ENCODE measurements at regions not wholly inside any gene's neighbourhood (a gene's known extent, or its start where the extent isn't known, plus 50 kb on each side); places are given as distances from the start of the nearest gene placed in this dataset.

- Histone ChIP-seq H3K4me3 (no peak overlapping the region), H3K27me3 (ENCODE audit: control insufficient read depth in 3 of 3, insufficient read depth in 3 of 3, low read length in 2 of 3) (no peaks in the 10 kb centered on the region), H3K27ac (ENCODE audit: low read depth in 1 of 2, low read length in 1 of 2) (no peak overlapping the region), H3K4me1 (ENCODE audit: control insufficient read depth in 5 of 5, insufficient read depth in 5 of 5, low read length in 5 of 5) (no peaks in the 10 kb centered on the region), H3K9me3 (ENCODE audit: control insufficient read depth in 4 of 4, insufficient read depth in 3 of 4, low read length in 3 of 4) (no peaks in the 10 kb centered on the region), H3K9ac (ENCODE audit: insufficient read depth in 1 of 2, low read length in 2 of 2) (no peak overlapping the region), H3K36me3 (ENCODE audit: control insufficient read depth in 4 of 4, insufficient read depth in 4 of 4, low read length in 4 of 4) (no peaks in the 10 kb centered on the region)
- DNase-seq (no peak), ATAC-seq (ENCODE audit: insufficient read depth, low FRiP score) (no peak)
- no peak for TF ChIP-seq CTCF (IDR thresholded peaks at IDR 0.05; ENCODE audit: control extremely low read depth, extremely low read depth)
- 66 to 74% methylated on average over 1 of the region's 1 CpG for WGBS, 2 donors
Observed at GRCh38 chr2:139850254-139850890, 1070.2 kb upstream of the NXPH2 start.

- Histone ChIP-seq H3K4me3 (no peak overlapping the region), H3K36me3 (ENCODE audit: control insufficient read depth in 4 of 4, insufficient read depth in 4 of 4, low read length in 4 of 4) (no peaks in the 10 kb centered on the region), H3K27ac (ENCODE audit: low read depth in 1 of 2, low read length in 1 of 2) (no peak overlapping the region), H3K27me3 (ENCODE audit: control insufficient read depth in 3 of 3, insufficient read depth in 3 of 3, low read length in 2 of 3) (no peaks in the 10 kb centered on the region), H3K9me3 (ENCODE audit: control insufficient read depth in 4 of 4, insufficient read depth in 3 of 4, low read length in 3 of 4) (peaks cover 0 to 7% (median 1%) of the 10 kb centered on the region in 4 donors), H3K4me1 (ENCODE audit: control insufficient read depth in 5 of 5, insufficient read depth in 5 of 5, low read length in 5 of 5) (no peaks in the 10 kb centered on the region), H3K9ac (ENCODE audit: insufficient read depth in 1 of 2, low read length in 2 of 2) (no peak overlapping the region)
- no peak for DNase-seq
- 71 to 85% methylated on average over 4 of the region's 4 CpGs for WGBS, 2 donors
- TF ChIP-seq CTCF (IDR thresholded peaks at IDR 0.05; ENCODE audit: control extremely low read depth, extremely low read depth), result no peak
- ATAC-seq (ENCODE audit: insufficient read depth, low FRiP score), result no peak
Observed at GRCh38 chr2:139836769-139837168, 1056.6 kb upstream of the NXPH2 start.

GRCh38 chr2:139835101-139835500, 1054.9 kb upstream of the NXPH2 start:
- Histone ChIP-seq H3K9me3 (ENCODE audit: control insufficient read depth in 4 of 4, insufficient read depth in 3 of 4, low read length in 3 of 4) (no peaks in the 10 kb centered on the region), H3K27ac (ENCODE audit: low read depth in 1 of 2, low read length in 1 of 2) (no peak overlapping the region), H3K36me3 (ENCODE audit: control insufficient read depth in 4 of 4, insufficient read depth in 4 of 4, low read length in 4 of 4) (no peaks in the 10 kb centered on the region), H3K4me3 (no peak overlapping the region), H3K4me1 (ENCODE audit: control insufficient read depth in 5 of 5, insufficient read depth in 5 of 5, low read length in 5 of 5) (no peaks in the 10 kb centered on the region), H3K9ac (ENCODE audit: insufficient read depth in 1 of 2, low read length in 2 of 2) (no peak overlapping the region), H3K27me3 (ENCODE audit: control insufficient read depth in 3 of 3, insufficient read depth in 3 of 3, low read length in 2 of 3) (no peaks in the 10 kb centered on the region)
- DNase-seq (no peak), ATAC-seq (ENCODE audit: insufficient read depth, low FRiP score) (no peak)
- 52 to 63% methylated on average over 2 of the region's 2 CpGs for WGBS, 2 donors
- no peak for TF ChIP-seq CTCF (IDR thresholded peaks at IDR 0.05; ENCODE audit: control extremely low read depth, extremely low read depth)

- Histone ChIP-seq H3K9ac (ENCODE audit: insufficient read depth in 1 of 2, low read length in 2 of 2) (no peak overlapping the region), H3K36me3 (ENCODE audit: control insufficient read depth in 4 of 4, insufficient read depth in 4 of 4, low read length in 4 of 4) (no peaks in the 10 kb centered on the region), H3K27me3 (ENCODE audit: control insufficient read depth in 3 of 3, insufficient read depth in 3 of 3, low read length in 2 of 3) (no peaks in the 10 kb centered on the region), H3K4me1 (ENCODE audit: control insufficient read depth in 5 of 5, insufficient read depth in 5 of 5, low read length in 5 of 5) (no peaks in the 10 kb centered on the region), H3K9me3 (ENCODE audit: control insufficient read depth in 4 of 4, insufficient read depth in 3 of 4, low read length in 3 of 4) (peaks cover 0 to 2% (median 0%) of the 10 kb centered on the region in 4 donors), H3K4me3 (no peak overlapping the region), H3K27ac (ENCODE audit: low read depth in 1 of 2, low read length in 1 of 2) (no peak overlapping the region)
- DNase-seq (no peak), ATAC-seq (ENCODE audit: insufficient read depth, low FRiP score) (no peak)
- 51 to 61% methylated on average over 3 of the region's 3 CpGs for WGBS, 2 donors
- no peak for TF ChIP-seq CTCF (IDR thresholded peaks at IDR 0.05; ENCODE audit: control extremely low read depth, extremely low read depth)
Observed at GRCh38 chr2:139828011-139828410, 1047.8 kb upstream of the NXPH2 start.

Measured in lung (tissue), 11 donors.